Stomach (tissue), 4 donors: ENCODE measurements at regions not wholly inside any gene's neighbourhood (a gene's known extent, or its start where the extent isn't known, plus 50 kb on each side); places are given as distances from the start of the nearest gene placed in this dataset.

Source experiments
- CTCF ChIP-seq, 7 experiments: fragments of 450-650 bp in 4 of 7; fragments of 200-600 bp in 3 of 7; sonication (generic) in 3 of 7; IDR thresholded peaks; one replicate each; pipeline ENCODE4 v1.5.1; 2016 to 2019; ENCODE audit warnings: antibody characterized with exemption in 7 of 7, control low read depth in 2 of 7, mild to moderate bottlenecking in 1 of 7
- POLR2A ChIP-seq, 4 donors: fragments of 450-650 bp; IDR thresholded peaks; one replicate each; pipeline ENCODE4 v1.6.1; 2016; ENCODE audit warnings: antibody characterized with exemption in 4 of 4, control low read depth in 2 of 4, mild to moderate bottlenecking in 1 of 4, moderate library complexity in 1 of 4
- POLR2AphosphoS5 ChIP-seq, 3 donors: sonication (generic); formaldehyde crosslinking; IDR thresholded peaks; one replicate each; pipeline ENCODE4 v1.6.1; 2016; ENCODE audit warnings: antibody characterized with exemption in 3 of 3

DNA sequence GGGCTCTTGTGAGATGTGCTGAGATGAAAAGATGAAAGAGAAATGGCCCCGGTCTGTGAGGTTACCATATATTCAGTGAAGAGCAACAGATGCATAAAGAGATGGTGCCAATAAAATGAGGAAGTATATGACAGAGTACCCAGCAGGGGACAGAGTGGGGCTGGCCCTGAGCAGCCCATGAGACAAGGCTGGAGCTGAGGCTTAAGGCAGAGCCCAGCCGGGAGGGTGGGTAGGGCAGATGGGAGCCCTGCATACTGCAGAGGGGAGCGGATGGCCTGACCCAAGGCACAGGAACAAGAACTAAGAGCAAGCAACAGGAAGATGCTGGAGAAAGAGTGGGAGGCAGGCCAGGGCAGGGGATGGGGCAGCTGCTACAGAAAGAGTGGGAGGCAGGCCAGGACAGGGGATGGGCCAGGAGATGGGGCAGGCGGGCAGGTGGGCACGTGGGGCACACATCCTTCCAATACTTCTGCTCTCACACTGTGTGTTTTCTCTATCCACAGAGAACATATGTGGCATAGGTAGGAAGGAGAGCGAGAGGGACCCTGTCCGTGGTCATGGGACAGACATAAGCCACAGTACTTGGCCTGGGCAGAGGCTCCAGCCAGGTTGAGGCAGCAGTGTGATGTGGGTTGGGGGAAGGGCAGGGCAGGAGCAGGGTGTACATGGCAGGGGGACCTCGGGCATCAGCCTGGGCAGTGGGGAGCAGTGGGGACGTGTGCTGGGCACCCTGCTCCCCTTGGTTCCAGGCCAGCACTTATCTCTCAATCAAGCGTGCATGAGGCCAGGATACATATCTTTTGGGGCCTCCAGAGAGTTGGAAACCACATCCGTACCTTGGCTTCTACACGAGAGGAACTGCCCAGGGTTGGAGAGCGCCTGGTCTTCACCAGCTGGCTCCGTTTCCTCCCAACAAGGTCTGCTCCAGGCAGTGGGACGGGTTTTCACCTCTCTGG, 91.6 kb upstream of the IKZF1 start:
- TF ChIP-seq CTCF (IDR thresholded peaks at IDR 0.05), result no peak
- no peak for TF ChIP-seq POLR2AphosphoS5 (IDR thresholded peaks at IDR 0.05)
- TF ChIP-seq POLR2A (IDR thresholded peaks at IDR 0.05), result no peak
